GM12878 (cell line): ENCODE measurements at regions not wholly inside any gene's neighbourhood (a gene's known extent, or its start where the extent isn't known, plus 50 kb on each side); places are given as distances from the start of the nearest gene placed in this dataset.
A peak's percentile ranks its signal among the peaks of the same experiment; 100 is the strongest.

Source experiments
- ATAC-seq: fragments of 200-7000 bp; cut with Tn5 transposase; 3 replicates; pipeline ENCODE4 v1.9.1; 2020; ENCODE audit warnings: mild to moderate bottlenecking, moderate library complexity
- BruUV-seq: library from RNA; stranded (reverse); fragments of 400-500 nt; replicated peaks from 2 replicates; lab custom pipeline; 2021; lab: Mats Ljungman, UMichigan
- CTCF ChIA-PET: fragments of 300-600 bp; sonication (Branson Sonifier 250); formaldehyde crosslinking; extraction: SDS; loops from one replicate; lab custom pipeline; 2021; ENCODE audit warnings: inconsistent platforms; lab: Yijun Ruan, JAX
- POLR2A ChIA-PET: fragments of 350-600 bp; formaldehyde crosslinking; extraction: SDS; loops from one replicate; lab custom pipeline; 2021; ENCODE audit warnings: inconsistent platforms; lab: Charles Lee
- RAD21 ChIA-PET: fragments of 300-600 bp; sonication (Branson Sonifier 250); formaldehyde crosslinking; loops from one replicate; lab custom pipeline; 2023; ENCODE audit warnings: antibody characterized with exemption; ENCODE audit not compliant: unreplicated experiment; lab: Charles Lee
- SMC1A ChIA-PET: fragments of 300-600 bp; sonication (Branson Sonifier 250); formaldehyde crosslinking; loops from one replicate; lab custom pipeline; 2023; ENCODE audit not compliant: unreplicated experiment, uncharacterized antibody; lab: Charles Lee
- DNase-seq: peaks from one replicate; pipeline ENCODE4 v3.0.0-alpha.2; 2011; ENCODE audit warnings: low read depth, low spot score
- FAIRE-seq: peaks from 3 replicates; lab custom pipeline; 2011; peaks lifted over from hg19 to GRCh38; lab: Jason Lieb, UNC
- H2AFZ ChIP-seq: 2 replicates; pipeline ENCODE4 v1.6.0; 2011; ENCODE audit warnings: low read depth, low read length, control low read depth; ENCODE audit not compliant: control insufficient read depth
- H3K27ac ChIP-seq: 2 replicates; pipeline ENCODE4 v1.5.1; 2011; ENCODE audit warnings: control low read depth; ENCODE audit not compliant: control insufficient read depth, insufficient read depth
- H3K27me3 ChIP-seq, 2 experiments: replicated peaks in 1 of 2; 2 replicates each; pipeline versions ENCODE4 v1.6.0 to v1.6.1; 2011; ENCODE audit warnings: low read length in 1 of 2; ENCODE audit not compliant: control insufficient read depth in 2 of 2, insufficient read depth in 2 of 2
- H3K36me3 ChIP-seq, 2 experiments: 2 replicates each; pipeline ENCODE4 v1.5.1; 2011; ENCODE audit warnings: low read length in 1 of 2; ENCODE audit not compliant: control insufficient read depth in 2 of 2, insufficient read depth in 2 of 2
- H3K4me1 ChIP-seq: 2 replicates; pipeline ENCODE4 v1.6.1; 2011; ENCODE audit warnings: mild to moderate bottlenecking, low read length, moderate library complexity, mixed read lengths; ENCODE audit not compliant: control insufficient read depth, insufficient read depth
- H3K4me2 ChIP-seq: 2 replicates; pipeline ENCODE4 v1.6.0; 2011; ENCODE audit warnings: control low read depth; ENCODE audit not compliant: control insufficient read depth, insufficient read depth
- H3K4me3 ChIP-seq: fragments of 200-600 bp; sonication (generic); 2 replicates; pipeline ENCODE4 v1.5.1; 2016
- H3K79me2 ChIP-seq: 2 replicates; pipeline ENCODE4 v1.6.0; 2011; ENCODE audit warnings: low read length; ENCODE audit not compliant: control insufficient read depth, insufficient read depth
- H3K9ac ChIP-seq: 2 replicates; pipeline ENCODE4 v1.8.0; 2011; ENCODE audit warnings: low read length, control low read depth, mixed read lengths; ENCODE audit not compliant: control insufficient read depth, insufficient read depth
- H3K9me3 ChIP-seq: replicated peaks from 3 replicates; pipeline ENCODE4 v1.5.1; 2011; ENCODE audit warnings: mild to moderate bottlenecking, low read length; ENCODE audit not compliant: control insufficient read depth, insufficient read depth
- H4K20me1 ChIP-seq: 2 replicates; pipeline ENCODE4 v1.6.0; 2011; ENCODE audit not compliant: control insufficient read depth, insufficient read depth
- BMI1 ChIP-seq: fragments of 450-650 bp; IDR thresholded peaks from 2 replicates; pipeline ENCODE4 v1.6.1; 2016; ENCODE audit warnings: mild to moderate bottlenecking, moderate library complexity, borderline replicate concordance
- CEBPB ChIP-seq, 2 experiments: fragments of 150-350 bp in 1 of 2; IDR thresholded peaks; 2 replicates each; pipeline ENCODE4 v1.6.1; 2012 to 2014; ENCODE audit warnings: low read depth in 2 of 2, low read length in 2 of 2, borderline replicate concordance in 1 of 2, inconsistent platforms in 1 of 2
- CREM ChIP-seq: IDR thresholded peaks from 2 replicates; pipeline ENCODE4 v1.6.1; 2014; ENCODE audit warnings: antibody characterized with exemption, low read depth
- E2F4 ChIP-seq: IDR thresholded peaks from 2 replicates; pipeline ENCODE4 v1.6.1; 2012; ENCODE audit warnings: low read depth, low read length, improper control_type of control experiment
- FOXK2 ChIP-seq: fragments of 450-650 bp; IDR thresholded peaks from 2 replicates; pipeline ENCODE4 v1.6.1; 2017; ENCODE audit warnings: mild to moderate bottlenecking, moderate library complexity
- MEF2A ChIP-seq: IDR thresholded peaks from 2 replicates; pipeline ENCODE4 v1.6.1; 2011; ENCODE audit warnings: low read depth, mild to moderate bottlenecking, low read length, moderate library complexity; ENCODE audit not compliant: insufficient read depth
- PAX5 ChIP-seq: IDR thresholded peaks from 2 replicates; pipeline ENCODE4 v1.6.1; 2011; ENCODE audit warnings: low read depth, low read length, borderline replicate concordance
- PRDM15 ChIP-seq: fragments of 450-650 bp; formaldehyde crosslinking; IDR thresholded peaks from 2 replicates; pipeline ENCODE4 v1.4.0; 2020; ENCODE audit warnings: mild to moderate bottlenecking, moderate library complexity
- RELA ChIP-seq: fragments of 450-650 bp; IDR thresholded peaks from 2 replicates; pipeline ENCODE4 v1.8.0; 2014; ENCODE audit warnings: borderline replicate concordance; ENCODE audit not compliant: partially characterized antibody
- RFX5 ChIP-seq: IDR thresholded peaks from 2 replicates; pipeline ENCODE4 v1.6.1; 2011; ENCODE audit warnings: low read depth, low read length, improper control_type of control experiment
- SMARCA5 ChIP-seq: fragments of 450-650 bp; IDR thresholded peaks from 2 replicates; pipeline ENCODE4 v1.6.1; 2017; ENCODE audit warnings: mild to moderate bottlenecking
- YY1 ChIP-seq: IDR thresholded peaks from 2 replicates; pipeline ENCODE4 v1.6.1; 2011; ENCODE audit warnings: low read depth, mild to moderate bottlenecking, low read length
- WGBS: methylation state at CpG from one replicate; pipeline ENCODE4 v1.1.6; 2016; ENCODE audit warnings: low lambda C conversion rate; ENCODE audit not compliant: insufficient replicate concordance, insufficient coverage; ENCODE audit errors: missing lambda C conversion rate; 5-methylcytosine and 5-hydroxymethylcytosine counted together
- in situ Hi-C: fragments of 300-500 bp; cut with MboI; formaldehyde crosslinking; loops from 9 replicates; pipeline ENCODE4 v1.14.3; 2018; ENCODE audit warnings: mixed read lengths
- intact Hi-C: fragments of 100-400 bp; cut with micrococcal nuclease; formaldehyde crosslinking; loops from one replicate; pipeline ENCODE4 v1.14.2; 2022; ENCODE audit not compliant: unreplicated experiment

GRCh38 chr6:144488590-144488989, 203.5 kb downstream of the UTRN start:
- peaks cover 5 to 13% of the 10 kb centered on the region in 2 experiments; a peak in 3 of 4 replicates for H3K36me3 ChIP-seq
- no peak overlapping the region for H3K27ac ChIP-seq
- no peaks in the 10 kb centered on the region for H3K9me3 ChIP-seq
- H3K79me2 ChIP-seq, result no peaks in the 10 kb centered on the region
- H3K4me1 ChIP-seq, result no peaks in the 10 kb centered on the region
- FAIRE-seq (peak; percentile 47), DNase-seq (no peak), ATAC-seq (no peak)
- 66% methylated on average over 3 of the region's 3 CpGs for WGBS
- H4K20me1 ChIP-seq, result no peaks in the 10 kb centered on the region
- ChIA-PET POLR2A (no interaction called here), SMC1A (interaction anchor here (0.8 to 1.4 kb wide), 3 partner anchors 9 to 96 kb away, joined by 3 to 7 read pairs (median 5); no protein-coding TSS in a partner anchor), RAD21 (interaction anchor here (0.5 kb wide), 1 partner anchor 322 kb away, joined by 3 read pairs; no protein-coding TSS in a partner anchor), CTCF (interaction anchor here (1.3 kb wide), 1 partner anchor 270 kb away, joined by 4 read pairs; no protein-coding TSS in a partner anchor)
- intact Hi-C loops, result loop anchor here (10.0 kb wide), 1 partner anchor 224 kb away; no protein-coding TSS in a partner anchor
- no peaks in the 10 kb centered on the region for H3K27me3 ChIP-seq
- BruUV-seq, result no TSS peak
- no peak overlapping the region for H3K4me3 ChIP-seq
- in situ Hi-C loops, result no loop called here
- TF ChIP-seq MEF2A, result no peak
- TF ChIP-seq PAX5, result no peak
- no peak for TF ChIP-seq RFX5
- no peak for TF ChIP-seq BMI1
- TF ChIP-seq CEBPB (IDR thresholded peaks at IDR 0.05; ENCODE audit: borderline replicate concordance in 1 of 2, low read depth in 2 of 2, low read length in 2 of 2), result no peak
- H3K4me2 ChIP-seq, result no peak overlapping the region
- H3K9ac ChIP-seq, result no peak overlapping the region
- no peak overlapping the region for H2AFZ ChIP-seq

GRCh38 chr6:144493035-144493910, 208.1 kb downstream of the UTRN start:
- in situ Hi-C loops, result no loop called here
- peaks cover 5 to 15% of the 10 kb centered on the region in 2 experiments; a peak in 3 of 4 replicates for H3K36me3 ChIP-seq
- BruUV-seq, result no TSS peak
- no peaks in the 10 kb centered on the region for H4K20me1 ChIP-seq
- 87% methylated on average over 6 of the region's 6 CpGs for WGBS
- no peak overlapping the region for H3K4me2 ChIP-seq
- POLR2A ChIA-PET, result no interaction called here
- no peak overlapping the region for H3K4me3 ChIP-seq
- CTCF ChIA-PET, result no interaction called here
- H3K9me3 ChIP-seq, result no peaks in the 10 kb centered on the region
- SMC1A ChIA-PET, result interaction anchor here (0.7 to 1.6 kb wide), 4 partner anchors 10 to 849 kb away, joined by 3 to 4 read pairs (median 3); no protein-coding TSS in a partner anchor
- no peak overlapping the region for H3K27ac ChIP-seq
- RAD21 ChIA-PET, result no interaction called here
- H3K9ac ChIP-seq, result no peak overlapping the region
- intact Hi-C loops, result no loop called here
- no peaks in the 10 kb centered on the region for H3K4me1 ChIP-seq
- no peaks in the 10 kb centered on the region for H3K27me3 ChIP-seq
- TF ChIP-seq E2F4 (no peak), FOXK2 (no peak), RELA (no peak), SMARCA5 (no peak), YY1 (no peak), PRDM15 (CRISPR knock-in tag) (no peak), CREM (no peak)
- H3K79me2 ChIP-seq, result no peaks in the 10 kb centered on the region
- ATAC-seq (no peak), FAIRE-seq (no peak), DNase-seq (no peak)
- H2AFZ ChIP-seq, result no peak overlapping the region
